HUES64 (cell line): ENCODE measurements at regions not wholly inside any gene's neighbourhood (a gene's known extent, or its start where the extent isn't known, plus 50 kb on each side); places are given as distances from the start of the nearest gene placed in this dataset.

Source experiments
- H3K27ac ChIP-seq: 2 replicates; pipeline ENCODE4 v1.7.0; 2013; ENCODE audit warnings: low read depth, low read length, inconsistent platforms
- H3K27me3 ChIP-seq: 2 replicates; pipeline ENCODE4 v1.6.1; 2013; ENCODE audit warnings: mild to moderate bottlenecking, low read length; ENCODE audit not compliant: insufficient read depth
- H3K36me3 ChIP-seq: 2 replicates; pipeline ENCODE4 v1.6.1; 2013; ENCODE audit warnings: mild to moderate bottlenecking, low read length; ENCODE audit not compliant: insufficient read depth
- H3K4me1 ChIP-seq: 2 replicates; pipeline ENCODE4 v1.6.1; 2013; ENCODE audit warnings: mild to moderate bottlenecking, low read length, moderate library complexity; ENCODE audit not compliant: insufficient read depth
- H3K4me3 ChIP-seq: 2 replicates; pipeline ENCODE4 v1.5.1; 2013; ENCODE audit warnings: mild to moderate bottlenecking, low read length, moderate library complexity
- H3K9ac ChIP-seq: 2 replicates; pipeline ENCODE4 v1.6.1; 2013; ENCODE audit warnings: mild to moderate bottlenecking, low read depth, low read length
- H3K9me3 ChIP-seq: 2 replicates; pipeline ENCODE4 v1.6.1; 2013; ENCODE audit warnings: low read depth, low read length; ENCODE audit not compliant: insufficient read depth
- WGBS: fragments of 150-250, 120-280 bp; methylation state at CpG from one replicate; pipeline ENCODE4 v1.1.7; 2013; ENCODE audit warnings: missing lambda C conversion rate; 5-methylcytosine and 5-hydroxymethylcytosine counted together

GRCh38 chr4:79798047-79798446 lies 275.0 kb downstream of the ANTXR2 start:
- Histone ChIP-seq H3K4me3 (no peak overlapping the region), H3K27ac (no peak overlapping the region), H3K9ac (no peak overlapping the region), H3K9me3 (no peaks in the 10 kb centered on the region), H3K4me1 (no peaks in the 10 kb centered on the region), H3K27me3 (no peaks in the 10 kb centered on the region), H3K36me3 (no peaks in the 10 kb centered on the region)
- WGBS = 89% methylated on average over 3 of the region's 3 CpGs

DNA sequence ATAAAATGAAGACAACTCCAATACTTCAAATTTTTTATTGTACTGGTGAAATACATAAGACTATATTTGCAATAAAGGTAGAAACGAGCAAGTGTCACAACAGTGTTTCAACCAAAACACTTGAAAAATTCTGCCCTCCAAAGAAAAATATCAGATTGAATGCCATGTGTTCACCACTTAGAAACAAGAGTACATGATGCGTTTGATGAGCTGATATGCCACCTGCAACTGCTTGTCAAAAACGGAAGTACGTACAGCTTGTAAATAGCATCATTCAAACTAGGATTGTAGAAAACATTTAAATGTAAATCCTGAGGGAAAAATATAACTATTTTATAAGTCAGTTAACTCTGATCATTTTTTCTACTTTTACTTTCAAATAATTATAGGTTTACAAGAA lies 276.1 kb downstream of the ANTXR2 start:
- H3K9me3 ChIP-seq = no peaks in the 10 kb centered on the region
- 98% methylated on average over 3 of the region's 4 CpGs for WGBS
- H3K4me1 ChIP-seq = no peaks in the 10 kb centered on the region
- H3K27ac ChIP-seq = no peak overlapping the region
- H3K4me3 ChIP-seq = no peak overlapping the region
- H3K36me3 ChIP-seq = no peaks in the 10 kb centered on the region
- no peak overlapping the region for H3K9ac ChIP-seq
- H3K27me3 ChIP-seq = no peaks in the 10 kb centered on the region

GRCh38 chr4:79788884-79789283 lies 284.1 kb downstream of the ANTXR2 start:
- Histone ChIP-seq H3K36me3 (no peaks in the 10 kb centered on the region), H3K27me3 (no peaks in the 10 kb centered on the region), H3K4me1 (no peaks in the 10 kb centered on the region), H3K9ac (no peak overlapping the region), H3K27ac (no peak overlapping the region), H3K9me3 (peaks cover 27% of the 10 kb centered on the region), H3K4me3 (no peak overlapping the region)
- WGBS = 34% methylated on average over 1 of the region's 1 CpG

GRCh38 chr4:79780129-79780528 lies 292.9 kb downstream of the ANTXR2 start:
- Histone ChIP-seq H3K4me1 (no peaks in the 10 kb centered on the region), H3K27ac (no peak overlapping the region), H3K27me3 (no peaks in the 10 kb centered on the region), H3K9ac (no peak overlapping the region), H3K9me3 (peaks cover 11% of the 10 kb centered on the region), H3K36me3 (no peaks in the 10 kb centered on the region), H3K4me3 (no peak overlapping the region)

GRCh38 chr4:79772510-79772909 lies 300.5 kb downstream of the ANTXR2 start:
- Histone ChIP-seq H3K4me1 (no peaks in the 10 kb centered on the region), H3K9me3 (peaks cover 12% of the 10 kb centered on the region), H3K27me3 (no peaks in the 10 kb centered on the region), H3K9ac (no peak overlapping the region), H3K36me3 (no peaks in the 10 kb centered on the region), H3K27ac (no peak overlapping the region), H3K4me3 (no peak overlapping the region)

DNA sequence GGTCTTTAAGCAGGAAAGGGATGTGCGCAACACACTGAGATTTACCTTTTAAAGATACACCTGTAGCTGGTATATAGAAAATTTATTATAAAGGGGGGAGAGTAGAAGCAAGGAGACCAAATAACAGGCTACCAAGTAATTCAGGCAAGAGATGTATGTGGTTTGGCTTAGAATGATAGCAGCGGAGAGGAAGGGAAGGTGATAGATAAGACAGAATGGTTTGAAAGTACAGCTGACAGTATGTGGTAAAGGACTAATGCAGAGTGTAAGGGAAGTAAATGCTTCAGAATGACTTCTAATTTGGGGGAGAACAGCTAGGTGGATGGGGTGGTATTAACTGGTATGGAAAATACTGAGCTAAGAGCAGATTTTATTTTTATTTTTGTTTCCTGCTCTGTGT lies 308.9 kb downstream of the ANTXR2 start:
- Histone ChIP-seq H3K9ac (no peak overlapping the region), H3K4me1 (no peaks in the 10 kb centered on the region), H3K9me3 (peaks cover 6% of the 10 kb centered on the region; the same call in 1 of the 2 replicates), H3K27ac (no peak overlapping the region), H3K27me3 (no peaks in the 10 kb centered on the region), H3K36me3 (no peaks in the 10 kb centered on the region), H3K4me3 (no peak overlapping the region)
- 96% methylated on average over 2 of the region's 2 CpGs for WGBS

GRCh38 chr4:79763486-79764075 lies 309.4 kb downstream of the ANTXR2 start:
- Histone ChIP-seq H3K9me3 (peaks cover 6% of the 10 kb centered on the region; the same call in 1 of the 2 replicates), H3K4me3 (no peak overlapping the region), H3K36me3 (no peaks in the 10 kb centered on the region), H3K4me1 (no peaks in the 10 kb centered on the region), H3K27me3 (no peaks in the 10 kb centered on the region), H3K9ac (no peak overlapping the region), H3K27ac (no peak overlapping the region)
- 94% methylated on average over 4 of the region's 4 CpGs for WGBS

- Histone ChIP-seq H3K27me3 (no peaks in the 10 kb centered on the region), H3K4me1 (no peaks in the 10 kb centered on the region), H3K9me3 (no peaks in the 10 kb centered on the region), H3K9ac (no peak overlapping the region), H3K27ac (no peak overlapping the region), H3K4me3 (no peak overlapping the region), H3K36me3 (no peaks in the 10 kb centered on the region)
Observed at GRCh38 chr4:79759793-79760192, 313.2 kb downstream of the ANTXR2 start.

- H3K4me1 ChIP-seq = no peaks in the 10 kb centered on the region
Observed at GRCh38 chr4:79757600-79757999, 315.4 kb downstream of the ANTXR2 start.

DNA sequence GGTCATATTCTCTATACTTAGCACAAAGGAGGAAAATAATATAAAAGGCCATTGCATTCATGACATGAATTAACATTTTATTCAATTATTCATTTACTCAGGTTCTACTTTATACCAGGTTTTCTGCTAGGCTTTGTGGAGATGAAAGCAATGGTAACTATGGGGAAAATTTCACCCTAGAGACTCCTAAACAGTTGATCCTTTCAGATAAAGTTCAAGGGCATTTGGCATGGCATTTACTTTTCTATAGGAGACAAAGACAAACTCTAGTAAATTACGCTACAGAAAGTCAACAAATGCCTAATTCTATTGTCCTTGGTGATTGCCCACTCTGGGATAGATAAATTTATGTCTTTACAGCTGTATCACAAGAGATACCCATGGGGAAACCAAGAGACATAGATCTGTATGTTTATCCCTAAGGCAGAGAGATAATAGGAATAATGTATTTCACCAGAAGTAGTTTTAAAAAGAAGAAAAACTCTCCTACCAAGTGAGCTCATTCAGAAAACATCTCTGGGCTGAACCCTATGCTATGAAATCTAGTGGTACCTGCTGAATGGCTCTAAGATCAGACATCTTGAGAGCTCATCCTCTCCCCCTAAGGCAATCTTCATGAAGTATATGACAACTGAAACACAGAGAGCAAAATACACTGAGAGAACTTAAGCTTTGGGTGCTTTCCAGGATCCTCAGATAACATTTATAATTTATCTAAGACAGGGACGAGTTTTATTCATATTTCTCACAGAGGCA lies 316.7 kb downstream of the ANTXR2 start:
- 84% methylated on average over 2 of the region's 2 CpGs for WGBS
- Histone ChIP-seq H3K27me3 (no peaks in the 10 kb centered on the region), H3K9ac (no peak overlapping the region)

More at GRCh38 chr4:79757600-79757999, 315.4 kb downstream of the ANTXR2 start:
- no peaks in the 10 kb centered on the region for H3K27me3 ChIP-seq
- H3K27ac ChIP-seq = no peak overlapping the region
- H3K4me3 ChIP-seq = no peak overlapping the region
- H3K9ac ChIP-seq = no peak overlapping the region
- no peaks in the 10 kb centered on the region for H3K36me3 ChIP-seq
- H3K9me3 ChIP-seq = no peaks in the 10 kb centered on the region

DNA sequence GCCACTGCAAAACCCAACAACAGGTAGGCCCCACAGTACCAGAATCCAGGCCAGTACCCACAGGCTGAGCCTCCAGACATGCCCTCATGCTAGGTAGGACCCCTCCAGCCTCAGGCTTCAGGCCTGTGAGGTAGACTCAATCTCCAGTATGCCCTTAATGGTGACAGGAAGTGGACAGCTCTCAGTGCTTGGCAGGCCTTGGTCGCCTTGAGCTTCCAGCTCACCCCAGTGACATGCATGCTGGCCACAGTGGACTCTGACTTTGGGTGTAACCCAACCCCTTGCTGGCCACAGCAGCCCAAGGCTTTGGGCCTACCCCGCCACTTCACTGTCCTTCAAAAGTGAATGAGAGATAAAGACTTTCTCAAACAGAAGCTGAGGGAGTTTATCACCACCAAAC lies 324.2 kb downstream of the ANTXR2 start:
- H3K4me1 ChIP-seq = no peaks in the 10 kb centered on the region
- H3K27me3 ChIP-seq = no peaks in the 10 kb centered on the region
- WGBS = 91% methylated on average over 2 of the region's 2 CpGs
- H3K27ac ChIP-seq = no peak overlapping the region
- no peaks in the 10 kb centered on the region for H3K36me3 ChIP-seq
- H3K4me3 ChIP-seq = no peak overlapping the region
- H3K9ac ChIP-seq = no peak overlapping the region
- H3K9me3 ChIP-seq = no peaks in the 10 kb centered on the region

More for the DNA sequence above, 316.7 kb downstream of the ANTXR2 start:
- no peaks in the 10 kb centered on the region for H3K36me3 ChIP-seq
- no peak overlapping the region for H3K27ac ChIP-seq
- H3K4me1 ChIP-seq = no peaks in the 10 kb centered on the region
- H3K4me3 ChIP-seq = no peak overlapping the region
- H3K9me3 ChIP-seq = no peaks in the 10 kb centered on the region

DNA sequence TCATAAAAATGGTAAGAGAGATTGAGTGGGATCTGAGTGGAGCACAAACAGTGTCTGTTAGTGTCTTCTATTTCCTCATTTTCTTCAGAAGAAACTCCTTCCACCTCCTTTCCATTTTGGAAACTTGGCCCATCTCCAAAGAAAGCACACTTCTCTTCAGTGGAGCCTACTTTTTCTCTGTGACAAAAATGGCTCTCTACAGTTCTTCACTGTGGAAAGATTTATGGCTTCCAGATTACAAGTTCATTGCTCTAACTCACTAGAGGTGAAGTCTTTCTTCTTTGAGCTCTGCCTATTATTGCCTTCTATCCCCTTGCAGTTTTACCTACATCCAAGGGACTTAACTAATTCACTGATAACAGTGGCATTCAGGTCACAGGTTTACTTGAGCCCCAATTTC lies 325.8 kb downstream of the ANTXR2 start:
- Histone ChIP-seq H3K36me3 (no peaks in the 10 kb centered on the region), H3K27me3 (no peaks in the 10 kb centered on the region), H3K4me1 (no peaks in the 10 kb centered on the region), H3K9me3 (no peaks in the 10 kb centered on the region), H3K4me3 (no peak overlapping the region), H3K27ac (no peak overlapping the region), H3K9ac (no peak overlapping the region)
